ENCODE measurements at regions not wholly inside any gene's neighbourhood (a gene's known extent, or its start where the extent isn't known, plus 50 kb on each side); places are given as distances from the start of the nearest gene placed in this dataset.
"Not testable (repeated sequence)": the region's sequence is repeated elsewhere in the genome, so short reads cannot be mapped to it uniquely, and the experiment has no call there.

GRCh38 chr21:38999161-38999560 lies 184.1 kb downstream of the PSMG1 start:
- Histone ChIP-seq H3K27ac (ENCODE audit: low read depth, low read length) (no peak overlapping the region), H3K9me3 (ENCODE audit: control insufficient read depth, insufficient read depth, low read length) (no peaks in the 10 kb centered on the region), H3K36me3 (ENCODE audit: control insufficient read depth, low read length) (no peaks in the 10 kb centered on the region), H3K27me3 (ENCODE audit: control insufficient read depth, low read length) (no peaks in the 10 kb centered on the region), H3K79me2 (ENCODE audit: control insufficient read depth, low read length) (no peaks in the 10 kb centered on the region), H3K4me2 (ENCODE audit: low read length) (no peak overlapping the region), H3K4me3 (ENCODE audit: low read length) (no peak overlapping the region), H3K9me2 (replicated peaks; ENCODE audit: control insufficient read depth, low read length) (no peaks in the 10 kb centered on the region), H3K4me1 (ENCODE audit: control insufficient read depth, low read length) (peaks cover 36% of the 10 kb centered on the region), H4K20me1 (ENCODE audit: control insufficient read depth, insufficient read depth, low read depth, low read length) (no peaks in the 10 kb centered on the region), H3F3A (ENCODE audit: control insufficient read depth, insufficient read depth) (no peaks in the 10 kb centered on the region)
- TF ChIP-seq CTCF (IDR thresholded peaks at IDR 0.05; ENCODE audit: low read depth, low read length, poor library complexity, severe bottlenecking): no peak
- no peak for TF ChIP-seq EZH2phosphoT487 (IDR thresholded peaks at IDR 0.05; ENCODE audit: borderline replicate concordance, low read length)

- peaks cover 27% of the 10 kb centered on the region for H3K4me1 ChIP-seq (ENCODE audit: control insufficient read depth, low read length)
- not testable (repeated sequence) for H3K79me2 ChIP-seq (ENCODE audit: control insufficient read depth, low read length); H3K27me3 ChIP-seq (ENCODE audit: control insufficient read depth, low read length); H3K27ac ChIP-seq (ENCODE audit: low read depth, low read length); H4K20me1 ChIP-seq (ENCODE audit: control insufficient read depth, insufficient read depth, low read depth, low read length); H3K36me3 ChIP-seq (ENCODE audit: control insufficient read depth, low read length); H3K9me2 ChIP-seq (replicated peaks; ENCODE audit: control insufficient read depth, low read length); H3K4me3 ChIP-seq (ENCODE audit: low read length); H3F3A ChIP-seq (ENCODE audit: control insufficient read depth, insufficient read depth); H3K9me3 ChIP-seq (ENCODE audit: control insufficient read depth, insufficient read depth, low read length)
- H3K4me2 ChIP-seq (ENCODE audit: low read length): 0 out of 2 replicates have a peak overlapping the region, but pooled peaks have one; percentile 13
These were observed 185.0 kb downstream of the PSMG1 start for GRCh38 chr21:38998281-38998680.

GRCh38 chr21:38997843-38998175 lies 185.4 kb downstream of the PSMG1 start:
- H3K4me3 ChIP-seq (ENCODE audit: low read length); H3F3A ChIP-seq (ENCODE audit: control insufficient read depth, insufficient read depth); H3K9me2 ChIP-seq (replicated peaks; ENCODE audit: control insufficient read depth, low read length); H3K27ac ChIP-seq (ENCODE audit: low read depth, low read length); H3K27me3 ChIP-seq (ENCODE audit: control insufficient read depth, low read length); H3K36me3 ChIP-seq (ENCODE audit: control insufficient read depth, low read length); H3K79me2 ChIP-seq (ENCODE audit: control insufficient read depth, low read length); H3K9me3 ChIP-seq (ENCODE audit: control insufficient read depth, insufficient read depth, low read length); H4K20me1 ChIP-seq (ENCODE audit: control insufficient read depth, insufficient read depth, low read depth, low read length): not testable (repeated sequence)
- H3K4me2 ChIP-seq (ENCODE audit: low read length): 0 out of 2 replicates have a peak overlapping the region, but pooled peaks have one; percentile 13
- H3K4me1 ChIP-seq (ENCODE audit: control insufficient read depth, low read length): peaks cover 25% of the 10 kb centered on the region

DNA sequence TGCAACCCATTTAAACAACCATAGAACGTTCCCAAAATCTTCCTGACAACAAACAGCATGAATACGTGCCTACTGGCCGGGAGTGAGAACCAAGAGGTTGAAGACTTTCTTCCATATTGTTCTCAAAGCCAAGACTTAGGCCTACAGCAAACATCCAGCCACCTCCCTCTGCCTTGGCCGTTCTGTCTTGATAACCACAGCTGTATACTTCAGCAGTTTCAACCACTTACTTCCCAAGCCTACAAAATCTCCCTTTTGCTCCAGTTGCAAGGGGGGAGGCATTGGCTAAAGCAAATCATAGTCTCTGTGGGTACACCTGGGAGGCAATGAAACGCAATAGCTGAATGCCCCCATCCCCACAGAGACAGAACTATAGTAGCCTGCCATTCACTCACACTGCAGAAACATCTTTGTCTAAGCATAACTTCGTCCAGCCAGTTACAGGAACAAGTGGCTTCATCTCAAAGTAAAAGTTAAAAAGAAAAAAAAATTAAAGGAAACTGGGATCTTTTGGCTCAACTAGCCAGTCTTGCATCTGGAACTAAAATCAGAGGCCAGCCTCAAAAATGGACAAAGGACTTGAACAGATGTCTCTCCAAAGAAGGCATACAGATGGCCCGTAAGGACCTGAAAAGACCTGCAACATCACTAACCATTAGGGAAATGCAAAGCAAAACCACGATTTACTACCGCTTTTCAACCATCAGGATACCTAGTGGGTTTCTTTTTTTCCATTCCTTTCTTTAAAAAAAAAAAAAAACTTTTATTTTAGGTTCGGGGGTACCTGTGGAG lies 186.0 kb downstream of the PSMG1 start:
- Histone ChIP-seq H4K20me1 (ENCODE audit: control insufficient read depth, insufficient read depth, low read depth, low read length) (no peaks in the 10 kb centered on the region), H3K79me2 (ENCODE audit: control insufficient read depth, low read length) (no peaks in the 10 kb centered on the region), H3K9me2 (replicated peaks; ENCODE audit: control insufficient read depth, low read length) (no peaks in the 10 kb centered on the region), H3K36me3 (ENCODE audit: control insufficient read depth, low read length) (no peaks in the 10 kb centered on the region), H3K4me1 (ENCODE audit: control insufficient read depth, low read length) (peaks cover 25% of the 10 kb centered on the region), H3K27me3 (ENCODE audit: control insufficient read depth, low read length) (no peaks in the 10 kb centered on the region), H3K4me3 (ENCODE audit: low read length) (no peak overlapping the region), H3F3A (ENCODE audit: control insufficient read depth, insufficient read depth) (no peaks in the 10 kb centered on the region), H3K4me2 (ENCODE audit: low read length) (no peak overlapping the region), H3K9me3 (ENCODE audit: control insufficient read depth, insufficient read depth, low read length) (no peaks in the 10 kb centered on the region), H3K27ac (ENCODE audit: low read depth, low read length) (no peak overlapping the region)
- TF ChIP-seq CTCF (IDR thresholded peaks at IDR 0.05; ENCODE audit: low read depth, low read length, poor library complexity, severe bottlenecking) (no peak), EZH2phosphoT487 (IDR thresholded peaks at IDR 0.05; ENCODE audit: borderline replicate concordance, low read length) (no peak)
